Ovary (tissue), 7 donors: ENCODE measurements at regions not wholly inside any gene's neighbourhood (a gene's known extent, or its start where the extent isn't known, plus 50 kb on each side); places are given as distances from the start of the nearest gene placed in this dataset.

Experiments used
- DNase-seq, 5 donors: peaks; one replicate each; pipeline ENCODE4 v3.0.0-alpha.2; 2019 to 2020
- H3K27ac ChIP-seq, 2 donors: fragments of 200-600 bp; one replicate each; pipeline versions ENCODE4 v1.5.1 to v1.8.0; 2019 to 2022
- H3K27me3 ChIP-seq: fragments of 200-600 bp; one replicate; pipeline ENCODE4 v1.8.0; 2022
- H3K36me3 ChIP-seq: fragments of 200-600 bp; sonication (generic); one replicate; pipeline ENCODE4 v1.5.1; 2019
- H3K4me1 ChIP-seq: one replicate; pipeline ENCODE4 v1.8.1; 2013; ENCODE audit warnings: mild to moderate bottlenecking, moderate library complexity; ENCODE audit not compliant: insufficient read depth
- H3K4me3 ChIP-seq: fragments of 200-600 bp; sonication (generic); one replicate; pipeline ENCODE4 v1.5.1; 2017
- H3K9me3 ChIP-seq, 2 donors: fragments of 200-600 bp in 1 of 2; sonication (generic) in 1 of 2; one replicate each; pipeline versions ENCODE4 v1.5.1 to v1.8.1; 2013 to 2019; ENCODE audit warnings: mild to moderate bottlenecking in 1 of 2, moderate library complexity in 1 of 2
- EP300 ChIP-seq: sonication (generic); formaldehyde crosslinking; IDR thresholded peaks from one replicate; pipeline ENCODE4 v1.6.1; 2017; ENCODE audit warnings: antibody characterized with exemption
- POLR2A ChIP-seq: fragments of 450-650 bp; IDR thresholded peaks from one replicate; pipeline ENCODE4 v1.6.1; 2017; ENCODE audit warnings: antibody characterized with exemption, mild to moderate bottlenecking, moderate library complexity
- WGBS, 3 donors: extraction: QIAGEN DNeasy Blood & Tissue Kit in 1 of 3; methylation state at CpG; one replicate each; pipeline versions ENCODE4 v1.1.5 to v1.1.7; 2013 to 2017; 5-methylcytosine and 5-hydroxymethylcytosine counted together
- intact Hi-C, 4 donors: fragments of 100-400 bp; cut with DNase I; formaldehyde crosslinking; loops; one replicate each; pipeline versions ENCODE4 v1.11.0 to v1.15.1; 2022 to 2023
- TF ChIP-seq, protein P1 (sequence below), 3 donors: fragments of 450-650 bp in 2 of 3; fragments of 200-600 bp in 1 of 3; IDR thresholded peaks; one replicate each; pipeline versions ENCODE4 v1.5.1 to v1.8.0; 2016 to 2022; ENCODE audit warnings: antibody characterized with exemption in 3 of 3, mild to moderate bottlenecking in 1 of 3
- donor health status: DM: no; HTN: no; CAD: no; lungs with moderate emphysema.
- donor health status: DM: no; HTN: no; CAD: no.
- donor health status: Bipolar disorder and iron deficiency.
- donor health status: DM: no; HTN: no; CAD: no.
- donor health status: DM: yes; HTN: yes; CAD: no.

GRCh38 chr12:98345308-98345876 is 170.0 kb upstream of the TMPO start:
- DNase-seq, result no peak
- H3K4me1 ChIP-seq, result no peaks in the 10 kb centered on the region
- no peak overlapping the region for H3K4me3 ChIP-seq
- no peaks in the 10 kb centered on the region for H3K9me3 ChIP-seq
- H3K36me3 ChIP-seq, result no peaks in the 10 kb centered on the region
- WGBS, 3 donors, result 83 to 92% (median 87%) methylated on average over 6 of the region's 6 CpGs
- TF ChIP-seq, protein P1, sequence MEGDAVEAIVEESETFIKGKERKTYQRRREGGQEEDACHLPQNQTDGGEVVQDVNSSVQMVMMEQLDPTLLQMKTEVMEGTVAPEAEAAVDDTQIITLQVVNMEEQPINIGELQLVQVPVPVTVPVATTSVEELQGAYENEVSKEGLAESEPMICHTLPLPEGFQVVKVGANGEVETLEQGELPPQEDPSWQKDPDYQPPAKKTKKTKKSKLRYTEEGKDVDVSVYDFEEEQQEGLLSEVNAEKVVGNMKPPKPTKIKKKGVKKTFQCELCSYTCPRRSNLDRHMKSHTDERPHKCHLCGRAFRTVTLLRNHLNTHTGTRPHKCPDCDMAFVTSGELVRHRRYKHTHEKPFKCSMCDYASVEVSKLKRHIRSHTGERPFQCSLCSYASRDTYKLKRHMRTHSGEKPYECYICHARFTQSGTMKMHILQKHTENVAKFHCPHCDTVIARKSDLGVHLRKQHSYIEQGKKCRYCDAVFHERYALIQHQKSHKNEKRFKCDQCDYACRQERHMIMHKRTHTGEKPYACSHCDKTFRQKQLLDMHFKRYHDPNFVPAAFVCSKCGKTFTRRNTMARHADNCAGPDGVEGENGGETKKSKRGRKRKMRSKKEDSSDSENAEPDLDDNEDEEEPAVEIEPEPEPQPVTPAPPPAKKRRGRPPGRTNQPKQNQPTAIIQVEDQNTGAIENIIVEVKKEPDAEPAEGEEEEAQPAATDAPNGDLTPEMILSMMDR (IDR thresholded peaks at IDR 0.05), result no peak
- TF ChIP-seq EP300 (no peak), POLR2A (no peak)
- H3K27ac ChIP-seq, result no peak overlapping the region
- intact Hi-C loops, result no loop called here
- H3K27me3 ChIP-seq, result no peaks in the 10 kb centered on the region

GRCh38 chr12:98351089-98351488 is 164.3 kb upstream of the TMPO start:
- no peak overlapping the region for H3K27ac ChIP-seq
- intact Hi-C loops, result no loop called here
- no peaks in the 10 kb centered on the region for H3K4me1 ChIP-seq
- H3K36me3 ChIP-seq, result no peaks in the 10 kb centered on the region
- WGBS, 3 donors, result 69 to 79% (median 76%) methylated on average over 6 of the region's 6 CpGs
- H3K9me3 ChIP-seq, result no peaks in the 10 kb centered on the region
- no peak for DNase-seq
- no peak for TF ChIP-seq POLR2A
- TF ChIP-seq EP300, result no peak
- TF ChIP-seq, protein P1 (IDR thresholded peaks at IDR 0.05), result no peak
- H3K27me3 ChIP-seq, result no peaks in the 10 kb centered on the region
- no peak overlapping the region for H3K4me3 ChIP-seq

DNA sequence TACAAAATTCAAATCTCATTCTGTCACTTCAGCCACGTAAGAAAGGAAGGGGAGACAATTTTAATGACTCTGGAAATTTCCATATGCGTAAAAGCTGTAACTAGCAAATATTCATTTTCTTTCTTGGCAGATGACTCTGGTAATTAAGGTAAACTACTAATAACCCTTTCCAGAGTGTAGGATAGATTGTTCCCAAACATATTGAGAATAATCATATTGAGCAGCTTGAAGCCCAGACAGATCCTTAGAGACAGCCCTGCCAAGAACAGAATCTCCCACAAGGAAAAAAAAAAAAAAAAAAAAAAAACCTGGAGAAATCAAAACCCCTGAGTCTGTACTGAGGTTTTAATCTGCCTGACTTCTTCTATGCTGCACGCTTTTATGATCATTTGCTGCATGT is 163.6 kb upstream of the TMPO start:
- H3K27ac ChIP-seq, result no peak overlapping the region
- TF ChIP-seq EP300 (no peak), POLR2A (no peak)
- TF ChIP-seq, protein P1 (IDR thresholded peaks at IDR 0.05), result no peak
- no peaks in the 10 kb centered on the region for H3K4me1 ChIP-seq
- WGBS, 3 donors, result 44 to 55% (median 48%) methylated on average over 3 of the region's 3 CpGs
- no peaks in the 10 kb centered on the region for H3K27me3 ChIP-seq
- no peak for DNase-seq
- no peaks in the 10 kb centered on the region for H3K9me3 ChIP-seq
- H3K4me3 ChIP-seq, result no peak overlapping the region
- intact Hi-C loops, result no loop called here
- H3K36me3 ChIP-seq, result no peaks in the 10 kb centered on the region

GRCh38 chr12:98352218-98352811 is 163.1 kb upstream of the TMPO start:
- Histone ChIP-seq H3K4me3 (no peak overlapping the region), H3K4me1 (no peaks in the 10 kb centered on the region), H3K27ac (no peak overlapping the region), H3K9me3 (no peaks in the 10 kb centered on the region), H3K36me3 (no peaks in the 10 kb centered on the region), H3K27me3 (no peaks in the 10 kb centered on the region)
- intact Hi-C loops, result no loop called here
- TF ChIP-seq POLR2A, result no peak
- no peak for TF ChIP-seq EP300
- TF ChIP-seq, protein P1 (IDR thresholded peaks at IDR 0.05), result no peak
- 43 to 56% (median 45%) methylated on average over 4 of the region's 4 CpGs for WGBS, 3 donors
- no peak for DNase-seq
